Fibroblast of skin of right biceps (primary cell): ENCODE measurements at regions not wholly inside any gene's neighbourhood (a gene's known extent, or its start where the extent isn't known, plus 50 kb on each side); places are given as distances from the start of the nearest gene placed in this dataset.

Experiments used
- DNase-seq: peaks from one replicate; pipeline ENCODE4 v3.0.0-alpha.2; 2013

GRCh38 chr10:130642926-130643325 lies 506.7 kb downstream of the GLRX3 start:
- no peak for DNase-seq

GRCh38 chr10:130647341-130647740 lies 511.1 kb downstream of the GLRX3 start:
- DNase-seq, result no peak

GRCh38 chr10:130648807-130649206 lies 512.6 kb downstream of the GLRX3 start:
- DNase-seq, result no peak

- no peak for DNase-seq
Measured at GRCh38 chr10:130652544-130652943, 516.4 kb downstream of the GLRX3 start.

- no peak for DNase-seq
Measured at GRCh38 chr10:130652964-130653578, 516.9 kb downstream of the GLRX3 start.

GRCh38 chr10:130654726-130655125 lies 518.5 kb downstream of the GLRX3 start:
- DNase-seq, result no peak

- DNase-seq, result no peak
Measured at GRCh38 chr10:130655313-130656186, 519.4 kb downstream of the GLRX3 start.

GRCh38 chr10:130656187-130656575 lies 520.0 kb downstream of the GLRX3 start:
- DNase-seq, result no peak

GRCh38 chr10:130656582-130657133 lies 520.5 kb downstream of the GLRX3 start:
- no peak for DNase-seq

- DNase-seq, result no peak
Measured at GRCh38 chr10:130658687-130659290, 522.6 kb downstream of the GLRX3 start.

- DNase-seq, result no peak
Measured at GRCh38 chr10:130659528-130659927, 523.3 kb downstream of the GLRX3 start.

GRCh38 chr10:130660266-130660665 lies 524.1 kb downstream of the GLRX3 start:
- DNase-seq, result no peak

GRCh38 chr10:130661419-130661818 lies 525.2 kb downstream of the GLRX3 start:
- no peak for DNase-seq

- no peak for DNase-seq
Measured at GRCh38 chr10:130662775-130663174, 526.6 kb downstream of the GLRX3 start.

- no peak for DNase-seq
Measured at GRCh38 chr10:130664526-130664925, 528.3 kb downstream of the GLRX3 start.

GRCh38 chr10:130666215-130666614 lies 530.0 kb downstream of the GLRX3 start:
- no peak for DNase-seq

- no peak for DNase-seq
Measured at GRCh38 chr10:130686689-130687300, 550.6 kb downstream of the GLRX3 start.

- DNase-seq, result no peak
Measured at GRCh38 chr10:130687566-130687965, 551.4 kb downstream of the GLRX3 start.

GRCh38 chr10:130689743-130690626 lies 553.8 kb downstream of the GLRX3 start:
- no peak for DNase-seq

GRCh38 chr10:130691776-130692175 lies 555.6 kb downstream of the GLRX3 start:
- DNase-seq, result no peak

- no peak for DNase-seq
Measured at GRCh38 chr10:130696870-130697269, 560.7 kb downstream of the GLRX3 start.

- DNase-seq, result no peak
Measured at GRCh38 chr10:130707389-130707979, 571.3 kb downstream of the GLRX3 start.
